HAP-1 (cell line): ENCODE measurements at regions not wholly inside any gene's neighbourhood (a gene's known extent, or its start where the extent isn't known, plus 50 kb on each side); places are given as distances from the start of the nearest gene placed in this dataset.

Experiments
- DNase-seq, 2 experiments: peaks; one replicate each; pipeline ENCODE4 v3.0.0-alpha.2; 2016 to 2020; ENCODE audit warnings: low spot score in 2 of 2
- H3K27me3 ChIP-seq: fragments of 250-450 bp; sonication (Bioruptor Pico); 2 replicates; pipeline ENCODE4 v1.5.1; 2020; ENCODE audit warnings: low read depth, mild to moderate bottlenecking, moderate library complexity
- H3K36me3 ChIP-seq: fragments of 250-450 bp; sonication (Bioruptor Pico); replicated peaks from 2 replicates; pipeline ENCODE4 v1.5.1; 2020; ENCODE audit warnings: mild to moderate bottlenecking
- H3K4me1 ChIP-seq: fragments of 250-450 bp; sonication (Bioruptor Pico); 2 replicates; pipeline ENCODE4 v1.5.1; 2020; ENCODE audit warnings: mild to moderate bottlenecking
- H3K4me3 ChIP-seq: fragments of 250-450 bp; sonication (Bioruptor Pico); 2 replicates; pipeline ENCODE4 v1.5.1; 2020; ENCODE audit warnings: mild to moderate bottlenecking, moderate library complexity
- H3K9me3 ChIP-seq: fragments of 250-450 bp; sonication (Bioruptor Pico); 2 replicates; pipeline ENCODE4 v1.5.1; 2020; ENCODE audit warnings: mild to moderate bottlenecking, moderate library complexity
- in situ Hi-C: fragments of 300-500 bp; cut with MboI; formaldehyde crosslinking; loops from 3 replicates; pipeline ENCODE4 v1.14.3; 2020; ENCODE audit warnings: low sequenced_read_pairs, inconsistent platforms, mixed read lengths

- H3K9me3 ChIP-seq, result no peaks in the 10 kb centered on the region
- H3K36me3 ChIP-seq, result no peaks in the 10 kb centered on the region
- in situ Hi-C loops, result no loop called here
- DNase-seq, result no peak
- H3K4me1 ChIP-seq, result no peaks in the 10 kb centered on the region
- H3K4me3 ChIP-seq, result no peak overlapping the region
- H3K27me3 ChIP-seq, result no peaks in the 10 kb centered on the region
These were observed 377.7 kb upstream of the ERCC4 start for GRCh38 chr16:13542284-13542683.

- Histone ChIP-seq H3K27me3 (no peaks in the 10 kb centered on the region), H3K4me3 (no peak overlapping the region), H3K4me1 (no peaks in the 10 kb centered on the region), H3K9me3 (no peaks in the 10 kb centered on the region), H3K36me3 (no peaks in the 10 kb centered on the region)
- no peak for DNase-seq
- in situ Hi-C loops, result no loop called here
These were observed 376.1 kb upstream of the ERCC4 start for GRCh38 chr16:13543850-13544249.

- Histone ChIP-seq H3K27me3 (no peaks in the 10 kb centered on the region), H3K9me3 (no peaks in the 10 kb centered on the region), H3K4me3 (no peak overlapping the region), H3K36me3 (no peaks in the 10 kb centered on the region), H3K4me1 (no peaks in the 10 kb centered on the region)
- in situ Hi-C loops, result no loop called here
- no peak for DNase-seq
These were observed 374.7 kb upstream of the ERCC4 start for GRCh38 chr16:13545271-13545670.

GRCh38 chr16:13550254-13550653 is 369.7 kb upstream of the ERCC4 start:
- H3K36me3 ChIP-seq, result no peaks in the 10 kb centered on the region
- no peaks in the 10 kb centered on the region for H3K4me1 ChIP-seq
- no peaks in the 10 kb centered on the region for H3K9me3 ChIP-seq
- no peak overlapping the region for H3K4me3 ChIP-seq
- DNase-seq, result no peak
- H3K27me3 ChIP-seq, result no peaks in the 10 kb centered on the region
- in situ Hi-C loops, result no loop called here

- Histone ChIP-seq H3K27me3 (no peaks in the 10 kb centered on the region), H3K4me3 (no peak overlapping the region), H3K4me1 (no peaks in the 10 kb centered on the region), H3K36me3 (no peaks in the 10 kb centered on the region), H3K9me3 (no peaks in the 10 kb centered on the region)
- in situ Hi-C loops, result no loop called here
- DNase-seq, result no peak
These were observed 367.6 kb upstream of the ERCC4 start for GRCh38 chr16:13552062-13552959.

- in situ Hi-C loops, result no loop called here
- H3K4me1 ChIP-seq, result no peaks in the 10 kb centered on the region
- H3K36me3 ChIP-seq, result no peaks in the 10 kb centered on the region
- no peak for DNase-seq
- no peak overlapping the region for H3K4me3 ChIP-seq
- no peaks in the 10 kb centered on the region for H3K9me3 ChIP-seq
- H3K27me3 ChIP-seq, result no peaks in the 10 kb centered on the region
These were observed 367.0 kb upstream of the ERCC4 start for GRCh38 chr16:13552960-13553257.

- H3K36me3 ChIP-seq, result no peaks in the 10 kb centered on the region
- no peaks in the 10 kb centered on the region for H3K27me3 ChIP-seq
- no peak overlapping the region for H3K4me3 ChIP-seq
- no peaks in the 10 kb centered on the region for H3K4me1 ChIP-seq
- H3K9me3 ChIP-seq, result no peaks in the 10 kb centered on the region
- DNase-seq, result no peak
- in situ Hi-C loops, result no loop called here
These were observed 366.4 kb upstream of the ERCC4 start for GRCh38 chr16:13553453-13553985.

- Histone ChIP-seq H3K9me3 (no peaks in the 10 kb centered on the region), H3K27me3 (no peaks in the 10 kb centered on the region), H3K4me1 (no peaks in the 10 kb centered on the region), H3K36me3 (no peaks in the 10 kb centered on the region), H3K4me3 (no peak overlapping the region)
- no peak for DNase-seq
- in situ Hi-C loops, result no loop called here
These were observed 365.9 kb upstream of the ERCC4 start for GRCh38 chr16:13554005-13554404.

GRCh38 chr16:13554643-13555042 is 365.3 kb upstream of the ERCC4 start:
- Histone ChIP-seq H3K4me3 (no peak overlapping the region), H3K27me3 (no peaks in the 10 kb centered on the region), H3K9me3 (no peaks in the 10 kb centered on the region), H3K36me3 (no peaks in the 10 kb centered on the region), H3K4me1 (no peaks in the 10 kb centered on the region)
- in situ Hi-C loops, result no loop called here
- no peak for DNase-seq

GRCh38 chr16:13557418-13557817 is 362.5 kb upstream of the ERCC4 start:
- H3K36me3 ChIP-seq, result no peaks in the 10 kb centered on the region
- H3K9me3 ChIP-seq, result no peaks in the 10 kb centered on the region
- no peaks in the 10 kb centered on the region for H3K4me1 ChIP-seq
- no peak for DNase-seq
- in situ Hi-C loops, result no loop called here
- no peaks in the 10 kb centered on the region for H3K27me3 ChIP-seq
- H3K4me3 ChIP-seq, result no peak overlapping the region

GRCh38 chr16:13558752-13559151 is 361.2 kb upstream of the ERCC4 start:
- Histone ChIP-seq H3K4me1 (no peaks in the 10 kb centered on the region), H3K36me3 (no peaks in the 10 kb centered on the region), H3K9me3 (no peaks in the 10 kb centered on the region), H3K27me3 (no peaks in the 10 kb centered on the region), H3K4me3 (no peak overlapping the region)
- no peak for DNase-seq
- in situ Hi-C loops, result no loop called here

GRCh38 chr16:13559624-13560023 is 360.3 kb upstream of the ERCC4 start:
- no peaks in the 10 kb centered on the region for H3K4me1 ChIP-seq
- in situ Hi-C loops, result no loop called here
- H3K36me3 ChIP-seq, result no peaks in the 10 kb centered on the region
- H3K9me3 ChIP-seq, result no peaks in the 10 kb centered on the region
- no peak overlapping the region for H3K4me3 ChIP-seq
- no peaks in the 10 kb centered on the region for H3K27me3 ChIP-seq
- DNase-seq, result no peak

- in situ Hi-C loops, result no loop called here
- no peak overlapping the region for H3K4me3 ChIP-seq
- H3K27me3 ChIP-seq, result no peaks in the 10 kb centered on the region
- H3K4me1 ChIP-seq, result no peaks in the 10 kb centered on the region
- no peak for DNase-seq
- H3K9me3 ChIP-seq, result no peaks in the 10 kb centered on the region; the same call in 1 of the 2 replicates
- H3K36me3 ChIP-seq, result no peaks in the 10 kb centered on the region
These were observed 359.8 kb upstream of the ERCC4 start for GRCh38 chr16:13560151-13560550.

- Histone ChIP-seq H3K27me3 (no peaks in the 10 kb centered on the region), H3K36me3 (no peaks in the 10 kb centered on the region), H3K4me3 (no peak overlapping the region), H3K4me1 (no peaks in the 10 kb centered on the region), H3K9me3 (no peaks in the 10 kb centered on the region; the same call in 1 of the 2 replicates)
- DNase-seq, result no peak
- in situ Hi-C loops, result no loop called here
These were observed 358.5 kb upstream of the ERCC4 start for GRCh38 chr16:13561291-13562070.
